ENCODE measurements at regions not wholly inside any gene's neighbourhood (a gene's known extent, or its start where the extent isn't known, plus 50 kb on each side); places are given as distances from the start of the nearest gene placed in this dataset.

- no peak for DNase-seq (ENCODE audit: low read depth)
These were observed 50.2 kb upstream of the LRP8 start for GRCh38 chr1:53378061-53378460.

- DNase-seq (ENCODE audit: low read depth): no peak
These were observed 51.2 kb upstream of the LRP8 start for GRCh38 chr1:53378932-53379661.

GRCh38 chr1:53379662-53380002 lies 51.8 kb upstream of the LRP8 start:
- no peak for DNase-seq (ENCODE audit: low read depth)

- no peak for DNase-seq (ENCODE audit: low read depth)
These were observed 52.4 kb upstream of the LRP8 start for GRCh38 chr1:53380296-53380695.

GRCh38 chr1:53381790-53382401 lies 54.0 kb upstream of the LRP8 start:
- DNase-seq (ENCODE audit: low read depth): no peak

- DNase-seq (ENCODE audit: low read depth): no peak
These were observed 55.4 kb upstream of the LRP8 start for GRCh38 chr1:53383136-53383870.

- DNase-seq (ENCODE audit: low read depth): no peak
These were observed 56.9 kb upstream of the LRP8 start for GRCh38 chr1:53384796-53385195.

GRCh38 chr1:53385276-53386225 lies 57.7 kb upstream of the LRP8 start:
- DNase-seq (ENCODE audit: low read depth): no peak

- DNase-seq (ENCODE audit: low read depth): no peak
These were observed 61.1 kb upstream of the LRP8 start for GRCh38 chr1:53388963-53389362.

- DNase-seq (ENCODE audit: low read depth): no peak
These were observed 62.4 kb upstream of the LRP8 start for GRCh38 chr1:53390261-53390660.

GRCh38 chr1:53390736-53391135 lies 62.9 kb upstream of the LRP8 start:
- DNase-seq (ENCODE audit: low read depth): no peak

GRCh38 chr1:53391296-53391695 lies 63.4 kb upstream of the LRP8 start:
- no peak for DNase-seq (ENCODE audit: low read depth)

- DNase-seq (ENCODE audit: low read depth): no peak
These were observed 64.1 kb upstream of the LRP8 start for GRCh38 chr1:53391982-53392381.

- DNase-seq (ENCODE audit: low read depth): no peak
These were observed 64.6 kb upstream of the LRP8 start for GRCh38 chr1:53392460-53392859.

GRCh38 chr1:53393325-53393792 lies 65.5 kb upstream of the LRP8 start:
- DNase-seq (ENCODE audit: low read depth): peak; percentile 19

GRCh38 chr1:53394306-53394705 lies 64.9 kb upstream of the DMRTB1 start:
- no peak for DNase-seq (ENCODE audit: low read depth)

GRCh38 chr1:53395671-53396215 lies 63.5 kb upstream of the DMRTB1 start:
- no peak for DNase-seq (ENCODE audit: low read depth)

- DNase-seq (ENCODE audit: low read depth): no peak
These were observed 62.5 kb upstream of the DMRTB1 start for GRCh38 chr1:53396573-53397268.

- DNase-seq (ENCODE audit: low read depth): no peak
These were observed 61.1 kb upstream of the DMRTB1 start for GRCh38 chr1:53398091-53398490.

GRCh38 chr1:53398576-53399365 lies 60.4 kb upstream of the DMRTB1 start:
- no peak for DNase-seq (ENCODE audit: low read depth)
